ENCODE measurements at regions not wholly inside any gene's neighbourhood (a gene's known extent, or its start where the extent isn't known, plus 50 kb on each side); places are given as distances from the start of the nearest gene placed in this dataset.
"Not testable (repeated sequence)": the region's sequence is repeated elsewhere in the genome, so short reads cannot be mapped to it uniquely, and the experiment has no call there.

DNA sequence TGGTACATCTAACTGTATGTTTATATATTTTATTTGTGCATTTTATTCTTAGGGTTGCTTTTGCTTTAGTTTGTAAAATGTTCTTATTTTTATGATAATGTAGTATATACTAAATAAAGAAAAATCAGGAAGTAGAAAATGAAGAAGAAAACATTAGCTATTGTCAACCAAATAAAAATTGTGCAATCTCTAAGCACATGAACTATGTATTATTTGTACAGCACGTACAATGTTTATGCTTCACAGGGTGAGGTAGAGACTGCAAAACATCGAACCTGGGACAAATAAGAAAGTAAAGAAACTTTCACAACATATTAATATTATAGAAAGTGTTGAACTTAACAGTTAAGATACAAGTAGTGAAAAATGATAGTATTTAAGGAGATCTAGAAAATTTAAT lies 123.0 kb downstream of the ZNF92 start:
- TF ChIP-seq POLR2A (IDR thresholded peaks at IDR 0.05) = not testable (repeated sequence)
- TF ChIP-seq, protein P1, sequence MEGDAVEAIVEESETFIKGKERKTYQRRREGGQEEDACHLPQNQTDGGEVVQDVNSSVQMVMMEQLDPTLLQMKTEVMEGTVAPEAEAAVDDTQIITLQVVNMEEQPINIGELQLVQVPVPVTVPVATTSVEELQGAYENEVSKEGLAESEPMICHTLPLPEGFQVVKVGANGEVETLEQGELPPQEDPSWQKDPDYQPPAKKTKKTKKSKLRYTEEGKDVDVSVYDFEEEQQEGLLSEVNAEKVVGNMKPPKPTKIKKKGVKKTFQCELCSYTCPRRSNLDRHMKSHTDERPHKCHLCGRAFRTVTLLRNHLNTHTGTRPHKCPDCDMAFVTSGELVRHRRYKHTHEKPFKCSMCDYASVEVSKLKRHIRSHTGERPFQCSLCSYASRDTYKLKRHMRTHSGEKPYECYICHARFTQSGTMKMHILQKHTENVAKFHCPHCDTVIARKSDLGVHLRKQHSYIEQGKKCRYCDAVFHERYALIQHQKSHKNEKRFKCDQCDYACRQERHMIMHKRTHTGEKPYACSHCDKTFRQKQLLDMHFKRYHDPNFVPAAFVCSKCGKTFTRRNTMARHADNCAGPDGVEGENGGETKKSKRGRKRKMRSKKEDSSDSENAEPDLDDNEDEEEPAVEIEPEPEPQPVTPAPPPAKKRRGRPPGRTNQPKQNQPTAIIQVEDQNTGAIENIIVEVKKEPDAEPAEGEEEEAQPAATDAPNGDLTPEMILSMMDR (IDR thresholded peaks at IDR 0.05) = not testable (repeated sequence)

Data from body of pancreas (tissue), 4 donors.